ENCODE measurements at regions not wholly inside any gene's neighbourhood (a gene's known extent, or its start where the extent isn't known, plus 50 kb on each side); places are given as distances from the start of the nearest gene placed in this dataset.
"Not testable (repeated sequence)": the region's sequence is repeated elsewhere in the genome, so short reads cannot be mapped to it uniquely, and the experiment has no call there.

GRCh38 chr6:4362326-4362725 lies 227.0 kb upstream of the ECI2 start:
- DNase-seq (ENCODE audit: low spot score) (no peak), ATAC-seq (ENCODE audit: low FRiP score) (no peak)
- TF ChIP-seq CTCF (IDR thresholded peaks at IDR 0.05) = no peak

GRCh38 chr6:4360920-4361319 lies 225.5 kb upstream of the ECI2 start:
- ATAC-seq (ENCODE audit: low FRiP score) (no peak), DNase-seq (ENCODE audit: low spot score) (no peak)
- no peak for TF ChIP-seq CTCF (IDR thresholded peaks at IDR 0.05)

GRCh38 chr6:4359108-4359730 lies 223.8 kb upstream of the ECI2 start:
- no peak for DNase-seq (ENCODE audit: low spot score)
- TF ChIP-seq CTCF (IDR thresholded peaks at IDR 0.05) = no peak
- no peak for ATAC-seq (ENCODE audit: low FRiP score)

- ATAC-seq (ENCODE audit: low FRiP score) (peak; percentile 93), DNase-seq (ENCODE audit: low spot score) (peak; percentile 74)
- no peak for TF ChIP-seq CTCF (IDR thresholded peaks at IDR 0.05)
These were observed 223.2 kb upstream of the ECI2 start for GRCh38 chr6:4358414-4359107.

GRCh38 chr6:4357660-4358152 lies 222.3 kb upstream of the ECI2 start:
- not testable (repeated sequence) for DNase-seq (ENCODE audit: low spot score); ATAC-seq (ENCODE audit: low FRiP score)

- TF ChIP-seq CTCF (IDR thresholded peaks at IDR 0.05) = no peak
- no peak for DNase-seq (ENCODE audit: low spot score)
- no peak for ATAC-seq (ENCODE audit: low FRiP score)
These were observed 221.7 kb upstream of the ECI2 start for GRCh38 chr6:4356899-4357659.

GRCh38 chr6:4355241-4355640 lies 219.9 kb upstream of the ECI2 start:
- DNase-seq (ENCODE audit: low spot score) (no peak), ATAC-seq (ENCODE audit: low FRiP score) (peak; percentile 21)

More at GRCh38 chr6:4355241-4355640, 219.9 kb upstream of the ECI2 start:
- TF ChIP-seq CTCF (IDR thresholded peaks at IDR 0.05) = no peak
